Uterus (tissue), 3 donors: ENCODE measurements at regions not wholly inside any gene's neighbourhood (a gene's known extent, or its start where the extent isn't known, plus 50 kb on each side); places are given as distances from the start of the nearest gene placed in this dataset.

Experiments
- DNase-seq, 2 donors: peaks; one replicate each; pipeline ENCODE4 v3.0.0-alpha.2; 2019 to 2020
- H3K27ac ChIP-seq, 2 donors: fragments of 200-600 bp; sonication (generic); 1 replicate in 1 of 2; 2 replicates in 1 of 2; pipeline ENCODE4 v1.5.1; 2016 to 2018
- H3K27me3 ChIP-seq, 2 donors: fragments of 200-600 bp; sonication (generic); one replicate each; pipeline ENCODE4 v1.5.1; 2018 to 2019; ENCODE audit warnings: control low read depth in 1 of 2
- H3K36me3 ChIP-seq, 2 donors: fragments of 200-600 bp; sonication (generic); one replicate each; pipeline ENCODE4 v1.5.1; 2019; ENCODE audit warnings: control low read depth in 1 of 2
- H3K4me1 ChIP-seq, 2 donors: fragments of 200-600 bp; sonication (generic); one replicate each; pipeline ENCODE4 v1.5.1; 2018 to 2019; ENCODE audit warnings: control low read depth in 1 of 2
- H3K4me3 ChIP-seq, 2 donors: fragments of 200-600 bp; sonication (generic); 1 replicate in 1 of 2; 2 replicates in 1 of 2; pipeline ENCODE4 v1.5.1; 2018 to 2019; ENCODE audit warnings: mild to moderate bottlenecking in 1 of 2
- H3K9me3 ChIP-seq, 2 donors: fragments of 200-600 bp; sonication (generic); one replicate each; pipeline ENCODE4 v1.5.1; 2019; ENCODE audit warnings: control low read depth in 1 of 2
- POLR2A ChIP-seq, 2 donors: fragments of 450-650 bp; IDR thresholded peaks; one replicate each; pipeline ENCODE4 v1.6.1; 2016; ENCODE audit warnings: antibody characterized with exemption in 2 of 2, mild to moderate bottlenecking in 1 of 2, moderate library complexity in 1 of 2
- intact Hi-C: fragments of 100-400 bp; cut with DNase I; formaldehyde crosslinking; loops from one replicate; pipeline ENCODE4 v1.15.1; 2023; ENCODE audit warnings: low total_unique reads
- TF ChIP-seq, protein P1 (sequence below), 4 experiments: fragments of 200-600 bp in 2 of 4; fragments of 450-650 bp in 2 of 4; sonication (generic) in 2 of 4; IDR thresholded peaks; one replicate each; pipeline ENCODE4 v1.5.1; 2016 to 2019; ENCODE audit warnings: antibody characterized with exemption in 4 of 4, mild to moderate bottlenecking in 2 of 4, moderate library complexity in 1 of 4
- donor health status: DM: yes; HTN: yes; CAD: no.

DNA sequence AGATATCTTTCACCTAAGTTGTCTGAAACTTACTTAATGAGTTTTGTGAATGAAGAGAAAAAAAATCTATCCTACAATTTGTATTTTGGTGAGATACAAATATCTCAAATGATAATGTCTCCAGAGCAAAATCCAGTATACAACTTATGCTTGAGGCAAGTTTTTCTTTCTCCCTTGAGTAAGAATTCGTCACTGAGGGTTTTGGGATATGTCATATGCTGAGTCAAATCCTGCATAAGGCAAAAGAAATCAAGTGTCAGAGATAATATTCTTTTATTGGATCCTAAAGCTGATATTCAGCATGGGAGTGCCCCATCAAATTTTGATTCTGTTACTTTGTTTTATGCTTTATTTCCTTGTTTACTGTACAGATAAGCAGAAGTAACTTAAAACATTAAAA, 1308.6 kb downstream of the ARAP2 start:
- DNase-seq, result no peak
- Histone ChIP-seq H3K4me3 (no peak overlapping the region), H3K4me1 (no peaks in the 10 kb centered on the region), H3K27me3 (no peaks in the 10 kb centered on the region), H3K36me3 (no peaks in the 10 kb centered on the region), H3K9me3 (no peaks in the 10 kb centered on the region), H3K27ac (no peak overlapping the region)
- intact Hi-C loops, result no loop called here
- TF ChIP-seq POLR2A (IDR thresholded peaks at IDR 0.05), result no peak
- TF ChIP-seq, protein P1, sequence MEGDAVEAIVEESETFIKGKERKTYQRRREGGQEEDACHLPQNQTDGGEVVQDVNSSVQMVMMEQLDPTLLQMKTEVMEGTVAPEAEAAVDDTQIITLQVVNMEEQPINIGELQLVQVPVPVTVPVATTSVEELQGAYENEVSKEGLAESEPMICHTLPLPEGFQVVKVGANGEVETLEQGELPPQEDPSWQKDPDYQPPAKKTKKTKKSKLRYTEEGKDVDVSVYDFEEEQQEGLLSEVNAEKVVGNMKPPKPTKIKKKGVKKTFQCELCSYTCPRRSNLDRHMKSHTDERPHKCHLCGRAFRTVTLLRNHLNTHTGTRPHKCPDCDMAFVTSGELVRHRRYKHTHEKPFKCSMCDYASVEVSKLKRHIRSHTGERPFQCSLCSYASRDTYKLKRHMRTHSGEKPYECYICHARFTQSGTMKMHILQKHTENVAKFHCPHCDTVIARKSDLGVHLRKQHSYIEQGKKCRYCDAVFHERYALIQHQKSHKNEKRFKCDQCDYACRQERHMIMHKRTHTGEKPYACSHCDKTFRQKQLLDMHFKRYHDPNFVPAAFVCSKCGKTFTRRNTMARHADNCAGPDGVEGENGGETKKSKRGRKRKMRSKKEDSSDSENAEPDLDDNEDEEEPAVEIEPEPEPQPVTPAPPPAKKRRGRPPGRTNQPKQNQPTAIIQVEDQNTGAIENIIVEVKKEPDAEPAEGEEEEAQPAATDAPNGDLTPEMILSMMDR (IDR thresholded peaks at IDR 0.05), result no peak

DNA sequence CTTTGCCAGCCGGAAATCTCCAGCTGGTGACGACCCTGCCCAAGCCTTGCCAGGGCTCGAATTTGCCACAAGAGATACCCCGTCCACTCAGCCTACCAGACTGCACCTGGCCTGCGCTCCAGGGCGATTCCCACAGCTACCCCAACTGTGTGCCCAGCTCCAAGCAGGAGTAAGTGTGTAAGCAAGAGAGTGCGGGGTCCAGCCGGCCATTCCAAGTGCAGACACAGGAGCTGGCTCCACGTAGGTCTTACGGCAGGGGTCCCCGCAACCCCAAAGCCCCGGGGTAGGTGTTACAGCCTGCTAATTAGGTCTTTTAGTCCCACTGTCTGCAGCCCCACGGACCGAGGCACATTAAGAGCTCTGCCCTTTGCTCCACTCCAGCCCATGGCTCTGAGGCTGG, 1305.2 kb downstream of the ARAP2 start:
- Histone ChIP-seq H3K36me3 (no peaks in the 10 kb centered on the region), H3K9me3 (no peaks in the 10 kb centered on the region), H3K4me3 (no peak overlapping the region), H3K4me1 (no peaks in the 10 kb centered on the region), H3K27me3 (no peaks in the 10 kb centered on the region), H3K27ac (no peak overlapping the region)
- DNase-seq, result no peak
- intact Hi-C loops, result no loop called here
- TF ChIP-seq, protein P1 (IDR thresholded peaks at IDR 0.05), result no peak
- no peak for TF ChIP-seq POLR2A (IDR thresholded peaks at IDR 0.05)

DNA sequence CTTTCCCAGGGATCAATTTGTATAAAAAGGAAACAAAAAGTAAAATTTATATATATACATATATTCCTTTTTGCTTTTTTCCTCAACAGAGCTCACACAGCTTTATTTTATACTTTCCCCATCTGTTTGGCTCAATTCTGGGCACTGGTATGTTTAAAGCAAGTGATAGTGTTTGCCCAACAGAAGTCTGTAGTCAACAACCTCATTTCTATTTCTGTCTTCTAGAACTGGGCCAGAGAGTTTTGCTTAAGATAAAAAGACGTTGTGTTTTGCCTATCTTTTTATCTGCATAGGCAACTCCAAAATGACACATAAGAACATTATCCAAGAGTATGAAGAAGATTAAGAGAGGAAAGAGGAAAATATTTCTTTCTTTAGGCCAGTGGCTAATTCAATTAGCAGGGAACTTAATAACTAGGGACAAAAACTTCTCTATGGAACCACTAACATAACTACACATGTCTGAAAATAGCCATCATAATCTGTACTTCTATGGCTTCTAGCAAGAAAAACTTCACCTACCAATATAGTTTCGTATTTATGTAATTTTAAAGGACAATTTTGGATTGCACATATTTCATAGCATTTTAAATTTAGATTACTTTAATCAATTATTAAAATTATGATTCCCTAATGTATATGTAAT, 1300.5 kb downstream of the ARAP2 start:
- no peak for DNase-seq
- intact Hi-C loops, result no loop called here
- H3K27me3 ChIP-seq, result no peaks in the 10 kb centered on the region
- no peak overlapping the region for H3K4me3 ChIP-seq
- no peak overlapping the region for H3K27ac ChIP-seq
- H3K9me3 ChIP-seq, result no peaks in the 10 kb centered on the region
- H3K36me3 ChIP-seq, result no peaks in the 10 kb centered on the region
- TF ChIP-seq POLR2A (IDR thresholded peaks at IDR 0.05), result no peak
- TF ChIP-seq, protein P1 (IDR thresholded peaks at IDR 0.05), result no peak
- no peaks in the 10 kb centered on the region for H3K4me1 ChIP-seq

DNA sequence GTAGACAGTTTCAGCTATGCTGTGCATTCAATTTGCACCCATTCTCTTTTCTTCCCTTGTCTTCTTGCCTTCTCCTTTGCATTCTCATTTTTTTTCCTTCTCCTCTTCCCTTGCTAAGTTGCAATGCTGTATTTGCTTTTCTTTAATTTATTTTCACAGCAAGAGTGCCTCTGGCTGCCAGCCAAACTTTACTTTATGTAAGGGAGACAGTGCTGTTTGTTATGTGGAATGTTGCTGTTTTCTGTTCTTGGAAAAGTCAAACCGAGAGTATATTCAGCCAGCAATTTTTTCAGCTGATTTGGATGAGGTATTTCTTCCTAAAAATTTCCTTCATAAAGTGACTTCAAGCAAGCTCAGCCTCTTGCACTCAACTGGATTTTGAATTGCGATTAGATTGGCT, 1293.4 kb downstream of the ARAP2 start:
- H3K9me3 ChIP-seq, result no peaks in the 10 kb centered on the region
- H3K36me3 ChIP-seq, result no peaks in the 10 kb centered on the region
- H3K4me3 ChIP-seq, result no peak overlapping the region
- H3K27me3 ChIP-seq, result no peaks in the 10 kb centered on the region
- no peak for DNase-seq
- H3K4me1 ChIP-seq, result no peaks in the 10 kb centered on the region
- intact Hi-C loops, result no loop called here
- no peak overlapping the region for H3K27ac ChIP-seq
- TF ChIP-seq, protein P1 (IDR thresholded peaks at IDR 0.05), result no peak
- TF ChIP-seq POLR2A (IDR thresholded peaks at IDR 0.05), result no peak

DNA sequence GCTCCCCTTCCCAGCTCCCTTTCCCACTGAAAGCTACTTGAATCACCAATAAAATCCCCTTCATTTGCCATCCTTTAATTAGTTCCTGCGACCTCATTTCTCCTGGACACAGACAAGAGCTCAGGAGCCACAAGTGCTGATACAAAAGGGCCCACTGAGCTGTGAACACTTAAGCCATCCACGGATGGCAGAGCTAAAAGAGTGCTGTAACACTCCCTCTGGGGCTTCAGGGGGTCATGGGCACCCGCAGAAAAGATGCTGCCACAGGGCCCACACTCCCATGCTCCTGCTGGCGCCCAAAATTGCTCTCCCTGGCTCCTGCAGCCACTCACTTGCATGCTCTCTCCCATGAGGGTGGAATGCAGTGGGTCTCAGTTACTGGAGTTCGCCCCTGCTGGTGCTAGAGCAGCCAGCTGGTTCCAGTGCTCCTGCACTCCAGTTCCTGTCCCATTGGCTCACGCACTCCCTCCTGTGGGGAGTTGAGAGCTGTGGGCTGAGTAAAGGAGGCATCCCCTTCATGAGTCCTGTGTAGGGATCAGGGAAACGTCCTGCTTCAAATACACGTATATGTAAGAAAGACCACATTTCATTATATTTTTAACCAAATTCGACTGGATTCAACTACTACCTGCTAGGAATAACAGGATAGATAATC, 1291.0 kb downstream of the ARAP2 start:
- TF ChIP-seq, protein P1 (IDR thresholded peaks at IDR 0.05), result no peak
- TF ChIP-seq POLR2A (IDR thresholded peaks at IDR 0.05), result no peak

More for the DNA sequence above, 1291.0 kb downstream of the ARAP2 start:
- Histone ChIP-seq H3K36me3 (no peaks in the 10 kb centered on the region), H3K9me3 (no peaks in the 10 kb centered on the region), H3K27ac (no peak overlapping the region), H3K4me1 (no peaks in the 10 kb centered on the region), H3K27me3 (no peaks in the 10 kb centered on the region), H3K4me3 (no peak overlapping the region)
- no peak for DNase-seq
- intact Hi-C loops, result no loop called here
